IgD-negative memory B cell (primary cell): ENCODE measurements at regions not wholly inside any gene's neighbourhood (a gene's known extent, or its start where the extent isn't known, plus 50 kb on each side); places are given as distances from the start of the nearest gene placed in this dataset.

Experiments
- H3K27ac Mint-ChIP-seq, 3 donors: one replicate each; pipeline ENCODE4 v1.8.0; 2020 to 2022; ENCODE audit warnings: mild to moderate bottlenecking in 3 of 3, mixed read lengths in 3 of 3, moderate library complexity in 1 of 3
- H3K27me3 Mint-ChIP-seq: one replicate; pipeline ENCODE4 v1.8.0; 2021; ENCODE audit warnings: mixed read lengths
- H3K36me3 Mint-ChIP-seq: one replicate; pipeline ENCODE4 v1.8.0; 2020; ENCODE audit warnings: mild to moderate bottlenecking, mixed read lengths
- H3K4me1 Mint-ChIP-seq, 3 donors: one replicate each; pipeline ENCODE4 v1.8.0; 2020 to 2022; ENCODE audit warnings: mixed read lengths in 3 of 3, mild to moderate bottlenecking in 1 of 3
- H3K4me3 Mint-ChIP-seq, 4 donors: one replicate each; pipeline ENCODE4 v1.8.0; 2020 to 2022; ENCODE audit warnings: mild to moderate bottlenecking in 4 of 4, mixed read lengths in 4 of 4, moderate library complexity in 3 of 4
- H3K9me3 Mint-ChIP-seq, 3 donors: one replicate each; pipeline ENCODE4 v1.8.0; 2020 to 2021; ENCODE audit warnings: mixed read lengths in 3 of 3, mild to moderate bottlenecking in 1 of 3

GRCh38 chr20:11813106-11813890 is 104.4 kb upstream of the BTBD3 start:
- H3K4me1 Mint-ChIP-seq = peaks cover 0 to 2% (median 0%) of the 10 kb centered on the region in 3 donors
- no peaks in the 10 kb centered on the region for H3K27me3 Mint-ChIP-seq
- H3K27ac Mint-ChIP-seq = no peak overlapping the region
- H3K4me3 Mint-ChIP-seq = no peak overlapping the region
- H3K9me3 Mint-ChIP-seq = peaks cover 2 to 10% (median 3%) of the 10 kb centered on the region in 3 donors
- no peaks in the 10 kb centered on the region for H3K36me3 Mint-ChIP-seq

- no peaks in the 10 kb centered on the region for H3K27me3 Mint-ChIP-seq
- H3K27ac Mint-ChIP-seq = no peak overlapping the region
- peaks cover 0 to 2% (median 0%) of the 10 kb centered on the region in 3 donors for H3K4me1 Mint-ChIP-seq
- peaks cover 5 to 10% (median 6%) of the 10 kb centered on the region in 3 donors for H3K9me3 Mint-ChIP-seq
- H3K4me3 Mint-ChIP-seq = no peak overlapping the region
- no peaks in the 10 kb centered on the region for H3K36me3 Mint-ChIP-seq
These were observed 103.4 kb upstream of the BTBD3 start for GRCh38 chr20:11814267-11814666.

- Mint-ChIP-seq H3K27ac (no peak overlapping the region), H3K27me3 (no peaks in the 10 kb centered on the region), H3K36me3 (no peaks in the 10 kb centered on the region), H3K4me1 (no peaks in the 10 kb centered on the region), H3K9me3 (peaks cover 0 to 4% (median 3%) of the 10 kb centered on the region in 3 donors), H3K4me3 (no peak overlapping the region)
These were observed 96.9 kb upstream of the BTBD3 start for GRCh38 chr20:11820838-11821237.

GRCh38 chr20:11822540-11822794 is 95.2 kb upstream of the BTBD3 start:
- H3K4me1 Mint-ChIP-seq = no peaks in the 10 kb centered on the region
- H3K36me3 Mint-ChIP-seq = no peaks in the 10 kb centered on the region
- H3K4me3 Mint-ChIP-seq = no peak overlapping the region
- H3K9me3 Mint-ChIP-seq = peaks cover 2 to 4% (median 3%) of the 10 kb centered on the region in 3 donors
- no peak overlapping the region for H3K27ac Mint-ChIP-seq
- H3K27me3 Mint-ChIP-seq = no peaks in the 10 kb centered on the region

- no peaks in the 10 kb centered on the region for H3K4me1 Mint-ChIP-seq
- peaks cover 3 to 5% (median 4%) of the 10 kb centered on the region in 3 donors for H3K9me3 Mint-ChIP-seq
- no peak overlapping the region for H3K4me3 Mint-ChIP-seq
- H3K27me3 Mint-ChIP-seq = no peaks in the 10 kb centered on the region
- H3K27ac Mint-ChIP-seq = no peak overlapping the region
- no peaks in the 10 kb centered on the region for H3K36me3 Mint-ChIP-seq
These were observed 91.4 kb upstream of the BTBD3 start for GRCh38 chr20:11826334-11826733.

- peaks cover 3 to 7% (median 5%) of the 10 kb centered on the region in 3 donors for H3K9me3 Mint-ChIP-seq
- H3K4me3 Mint-ChIP-seq = no peak overlapping the region
- H3K27ac Mint-ChIP-seq = no peak overlapping the region
- H3K4me1 Mint-ChIP-seq = no peaks in the 10 kb centered on the region
- H3K36me3 Mint-ChIP-seq = no peaks in the 10 kb centered on the region
- H3K27me3 Mint-ChIP-seq = no peaks in the 10 kb centered on the region
These were observed 85.3 kb upstream of the BTBD3 start for GRCh38 chr20:11832397-11832796.

DNA sequence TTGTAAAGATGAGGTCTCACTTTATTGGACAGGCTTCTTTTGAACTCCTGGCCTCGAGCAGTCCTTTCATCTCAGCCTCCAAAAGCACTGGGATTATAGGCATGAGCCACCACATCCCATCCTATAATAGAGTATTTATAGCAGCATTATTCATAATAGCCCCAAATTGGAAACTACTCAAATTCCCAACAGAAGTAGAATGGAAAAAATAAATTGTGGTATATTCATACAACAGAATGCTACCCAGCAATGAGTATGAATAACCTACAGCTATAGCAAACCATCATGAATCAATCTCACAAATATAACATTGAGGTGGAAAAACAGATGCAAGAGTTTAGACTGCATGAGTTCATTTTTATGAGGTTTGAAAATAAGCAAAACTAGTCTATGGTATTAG is 84.8 kb upstream of the BTBD3 start:
- Mint-ChIP-seq H3K27ac (no peak overlapping the region), H3K27me3 (no peaks in the 10 kb centered on the region), H3K36me3 (no peaks in the 10 kb centered on the region), H3K4me3 (no peak overlapping the region), H3K4me1 (no peaks in the 10 kb centered on the region), H3K9me3 (peaks cover 3 to 7% (median 5%) of the 10 kb centered on the region in 3 donors)

DNA sequence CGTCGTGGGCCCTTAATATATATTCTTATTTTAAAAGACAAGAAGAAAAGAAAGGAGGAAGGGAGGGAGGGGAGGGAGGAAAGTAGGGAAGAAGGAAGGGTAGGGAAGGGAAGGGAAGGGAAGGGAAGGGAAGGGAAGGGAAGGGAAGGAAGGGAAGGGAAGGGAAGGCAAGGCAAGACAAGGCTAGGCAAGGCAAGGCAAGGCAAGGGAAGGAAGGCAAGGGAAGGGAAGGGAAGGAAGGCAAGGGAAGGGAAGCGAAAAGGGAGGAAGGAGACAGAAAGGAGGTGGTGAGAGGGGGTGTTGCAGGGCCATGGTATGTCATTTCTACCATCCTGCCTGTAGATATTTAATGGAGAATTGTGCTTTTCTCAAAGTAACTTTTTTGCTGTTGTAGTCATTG is 83.9 kb upstream of the BTBD3 start:
- Mint-ChIP-seq H3K4me3 (no peak overlapping the region), H3K27me3 (no peaks in the 10 kb centered on the region), H3K9me3 (peaks cover 3 to 7% (median 7%) of the 10 kb centered on the region in 3 donors), H3K4me1 (no peaks in the 10 kb centered on the region), H3K27ac (no peak overlapping the region), H3K36me3 (no peaks in the 10 kb centered on the region)

GRCh38 chr20:11838076-11838636 is 79.5 kb upstream of the BTBD3 start:
- Mint-ChIP-seq H3K4me1 (no peaks in the 10 kb centered on the region), H3K27me3 (no peaks in the 10 kb centered on the region), H3K4me3 (no peak overlapping the region), H3K27ac (no peak overlapping the region), H3K36me3 (no peaks in the 10 kb centered on the region), H3K9me3 (peaks cover 0 to 11% (median 7%) of the 10 kb centered on the region in 3 donors)

GRCh38 chr20:11841972-11842461 is 75.7 kb upstream of the BTBD3 start:
- Mint-ChIP-seq H3K36me3 (no peaks in the 10 kb centered on the region), H3K4me1 (no peaks in the 10 kb centered on the region), H3K9me3 (peaks cover 2 to 13% (median 7%) of the 10 kb centered on the region in 3 donors), H3K27me3 (no peaks in the 10 kb centered on the region), H3K27ac (no peak overlapping the region), H3K4me3 (no peak overlapping the region)

- H3K4me3 Mint-ChIP-seq = no peak overlapping the region
- no peaks in the 10 kb centered on the region for H3K4me1 Mint-ChIP-seq
- H3K36me3 Mint-ChIP-seq = no peaks in the 10 kb centered on the region
- no peaks in the 10 kb centered on the region for H3K27me3 Mint-ChIP-seq
- peaks cover 2 to 16% (median 5%) of the 10 kb centered on the region in 3 donors for H3K9me3 Mint-ChIP-seq
- no peak overlapping the region for H3K27ac Mint-ChIP-seq
These were observed 74.4 kb upstream of the BTBD3 start for GRCh38 chr20:11843289-11843688.

DNA sequence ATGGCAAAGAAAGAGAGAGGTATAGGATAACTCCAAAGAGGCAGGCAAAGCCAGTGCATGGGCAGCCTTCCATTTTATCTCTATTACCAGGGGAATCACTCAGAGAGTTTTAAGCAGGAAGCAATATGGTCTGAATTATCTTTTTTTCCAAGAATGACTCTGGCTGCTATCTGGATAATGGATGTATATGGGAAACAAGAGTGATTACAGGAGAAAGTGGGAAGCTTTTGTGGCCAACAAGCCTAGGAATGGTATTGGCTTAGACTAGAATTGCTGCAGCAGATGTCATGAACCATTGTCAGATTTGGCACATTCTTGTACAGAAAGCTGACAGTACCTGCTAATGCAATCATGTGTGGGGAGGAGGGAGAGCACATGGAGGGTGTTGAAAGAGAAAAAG is 73.0 kb upstream of the BTBD3 start:
- peaks cover 2 to 16% (median 7%) of the 10 kb centered on the region in 3 donors for H3K9me3 Mint-ChIP-seq
- no peak overlapping the region for H3K27ac Mint-ChIP-seq
- no peaks in the 10 kb centered on the region for H3K27me3 Mint-ChIP-seq
- H3K4me1 Mint-ChIP-seq = no peaks in the 10 kb centered on the region
- H3K4me3 Mint-ChIP-seq = no peak overlapping the region
- no peaks in the 10 kb centered on the region for H3K36me3 Mint-ChIP-seq

DNA sequence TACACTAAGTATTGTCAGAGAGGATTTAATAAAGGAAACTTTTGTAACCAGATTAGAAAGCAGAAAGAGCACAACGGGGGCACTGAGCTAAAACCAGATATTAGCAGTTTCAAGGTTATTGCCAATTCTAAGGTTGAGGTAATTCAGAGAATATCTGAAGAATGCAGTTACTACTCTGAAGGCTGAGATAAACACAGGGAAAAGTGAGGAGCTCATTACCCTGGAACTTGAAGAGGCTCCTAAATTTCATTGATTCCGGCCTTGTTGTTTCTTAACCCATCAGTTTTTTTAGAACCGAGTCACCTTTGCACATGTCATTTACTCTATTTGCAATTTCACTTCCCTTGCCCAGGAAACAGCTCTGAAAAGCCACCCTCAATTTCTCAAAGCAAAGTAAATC is 72.4 kb upstream of the BTBD3 start:
- Mint-ChIP-seq H3K4me1 (no peaks in the 10 kb centered on the region), H3K36me3 (no peaks in the 10 kb centered on the region), H3K27me3 (no peaks in the 10 kb centered on the region), H3K4me3 (no peak overlapping the region), H3K27ac (no peak overlapping the region), H3K9me3 (peaks cover 2 to 16% (median 7%) of the 10 kb centered on the region in 3 donors)

DNA sequence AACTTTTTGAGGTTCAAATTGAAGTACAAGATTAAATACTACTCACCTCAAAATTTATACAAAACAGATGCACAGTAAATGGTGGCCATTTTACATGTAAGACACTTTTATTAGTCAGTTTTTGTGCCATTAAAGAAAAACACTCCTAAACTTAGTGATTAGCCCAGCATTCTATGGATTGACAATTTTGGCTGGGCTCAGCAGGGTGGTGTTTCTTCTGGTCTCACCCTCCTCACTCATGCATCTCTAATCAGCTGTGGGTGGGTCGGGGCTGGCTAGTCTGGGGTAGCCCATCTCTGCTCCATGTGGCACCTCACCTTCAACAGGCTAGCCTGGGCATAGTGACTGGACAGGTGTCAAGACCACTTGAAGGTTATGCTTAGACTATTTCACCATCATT is 71.6 kb upstream of the BTBD3 start:
- Mint-ChIP-seq H3K4me1 (no peaks in the 10 kb centered on the region), H3K9me3 (peaks cover 2 to 9% (median 4%) of the 10 kb centered on the region in 3 donors), H3K27me3 (no peaks in the 10 kb centered on the region)

DNA sequence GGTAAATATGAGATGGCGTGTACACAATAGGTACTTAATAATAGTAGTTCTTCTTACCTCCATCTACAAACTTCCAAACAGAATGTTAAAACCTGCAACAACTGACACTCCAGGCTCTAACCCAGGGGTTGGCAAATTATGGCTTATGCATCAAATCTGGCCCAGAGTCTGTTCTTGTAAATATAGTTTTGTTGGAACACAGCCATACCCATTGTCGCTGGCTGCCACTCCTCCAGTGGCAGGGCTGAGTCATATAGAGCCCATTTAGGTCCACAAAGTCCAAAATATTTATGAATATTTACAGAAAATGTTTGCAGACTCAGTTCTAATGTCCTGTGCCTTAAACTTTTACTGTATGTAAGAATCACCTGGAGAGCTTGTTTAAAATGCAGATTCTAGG is 69.9 kb upstream of the BTBD3 start:
- Mint-ChIP-seq H3K36me3 (no peaks in the 10 kb centered on the region), H3K27me3 (no peaks in the 10 kb centered on the region), H3K4me3 (no peak overlapping the region), H3K27ac (no peak overlapping the region), H3K9me3 (peaks cover 2 to 8% (median 4%) of the 10 kb centered on the region in 3 donors), H3K4me1 (no peaks in the 10 kb centered on the region)

More for the DNA sequence above, 71.6 kb upstream of the BTBD3 start:
- Mint-ChIP-seq H3K27ac (no peak overlapping the region), H3K4me3 (no peak overlapping the region), H3K36me3 (no peaks in the 10 kb centered on the region)
